PC-9 (cell line): ENCODE measurements at regions not wholly inside any gene's neighbourhood (a gene's known extent, or its start where the extent isn't known, plus 50 kb on each side); places are given as distances from the start of the nearest gene placed in this dataset.
A peak's percentile ranks its signal among the peaks of the same experiment; 100 is the strongest.

Source experiments
- BruUV-seq: library from RNA; stranded (reverse); fragments of 400-500 nt; replicated peaks from 2 replicates; lab custom pipeline; 2021; lab: Mats Ljungman, UMichigan
- CTCF ChIA-PET: fragments of 300-600 bp; sonication (Branson Sonifier 250); formaldehyde crosslinking; loops from one replicate; lab custom pipeline; 2022; ENCODE audit warnings: antibody characterized with exemption; lab: Charles Lee
- POLR2A ChIA-PET: fragments of 300-600 bp; sonication (Branson Sonifier 250); formaldehyde crosslinking; loops from one replicate; lab custom pipeline; 2022; ENCODE audit warnings: antibody characterized with exemption; ENCODE audit not compliant: unreplicated experiment; lab: Charles Lee
- DNase-seq, 2 experiments: peaks; one replicate each; pipeline versions ENCODE4 v3.0.0 to v3.0.0-alpha.2; 2015 to 2022; ENCODE audit warnings: mixed read lengths in 1 of 2
- H2AFZ ChIP-seq: fragments of 200-600 bp; sonication (generic); 2 replicates; pipeline ENCODE4 v1.8.1; 2017; ENCODE audit warnings: antibody characterized with exemption
- H3F3A ChIP-seq: fragments of 200-600 bp; sonication (generic); 2 replicates; pipeline ENCODE4 v1.8.1; 2017; ENCODE audit warnings: antibody characterized with exemption, mild to moderate bottlenecking, low read depth; ENCODE audit not compliant: insufficient read depth
- H3K27ac ChIP-seq: fragments of 200-600 bp; sonication (generic); 2 replicates; pipeline ENCODE4 v1.6.1; 2016; ENCODE audit warnings: mixed run types
- H3K27me3 ChIP-seq: fragments of 200-600 bp; sonication (generic); 2 replicates; pipeline ENCODE4 v1.6.1; 2016; ENCODE audit warnings: low read depth, mixed run types; ENCODE audit not compliant: insufficient read depth
- H3K36me3 ChIP-seq: fragments of 200-600 bp; sonication (generic); 2 replicates; pipeline ENCODE4 v1.6.1; 2016; ENCODE audit warnings: low read depth, mixed run types
- H3K4me1 ChIP-seq: fragments of 200-600 bp; sonication (generic); replicated peaks from 2 replicates; pipeline ENCODE4 v1.6.1; 2016; ENCODE audit warnings: mixed run types; ENCODE audit not compliant: insufficient read depth
- H3K4me2 ChIP-seq: fragments of 200-600 bp; sonication (generic); 2 replicates; pipeline ENCODE4 v1.6.1; 2017; ENCODE audit warnings: mixed run types
- H3K4me3 ChIP-seq: fragments of 200-600 bp; sonication (generic); 2 replicates; pipeline ENCODE4 v1.6.1; 2016; ENCODE audit warnings: mixed run types
- H3K79me2 ChIP-seq: fragments of 200-600 bp; sonication (generic); 2 replicates; pipeline ENCODE4 v1.6.1; 2017; ENCODE audit warnings: low read depth, mixed run types
- H3K9me2 ChIP-seq: fragments of 200-600 bp; sonication (generic); 2 replicates; pipeline ENCODE4 v1.8.1; 2017; ENCODE audit warnings: mild to moderate bottlenecking; ENCODE audit not compliant: insufficient read depth
- H3K9me3 ChIP-seq: fragments of 200-600 bp; sonication (generic); 2 replicates; pipeline ENCODE4 v1.8.1; 2016; ENCODE audit warnings: low read depth; ENCODE audit not compliant: insufficient read depth
- H4K20me1 ChIP-seq: fragments of 200-600 bp; sonication (generic); 2 replicates; pipeline ENCODE4 v1.8.1; 2017; ENCODE audit not compliant: insufficient read depth
- EZH2 ChIP-seq: fragments of 200-600 bp; sonication (generic); IDR thresholded peaks from 2 replicates; pipeline ENCODE4 v1.8.0; 2017; ENCODE audit warnings: antibody characterized with exemption, low read depth
- intact Hi-C: fragments of 100-400 bp; cut with micrococcal nuclease; formaldehyde crosslinking; loops from one replicate; pipeline ENCODE4 v1.10.0; 2022; ENCODE audit not compliant: unreplicated experiment
- TF ChIP-seq, protein P1 (sequence below): fragments of 200-600 bp; sonication (generic); conservative IDR thresholded peaks from 2 replicates; pipeline ENCODE4 v1.6.1; 2017; ENCODE audit warnings: mixed run types, antibody characterized with exemption, mild to moderate bottlenecking, moderate library complexity

- no peaks in the 10 kb centered on the region for H3K4me1 ChIP-seq
- no peaks in the 10 kb centered on the region for H3K9me3 ChIP-seq
- H3F3A ChIP-seq, result no peaks in the 10 kb centered on the region
- no TSS peak for BruUV-seq
- no peak overlapping the region for H3K4me2 ChIP-seq
- H4K20me1 ChIP-seq, result no peaks in the 10 kb centered on the region
- no peak overlapping the region for H2AFZ ChIP-seq
- POLR2A ChIA-PET, result no interaction called here
- H3K27me3 ChIP-seq, result no peaks in the 10 kb centered on the region
- CTCF ChIA-PET, result interaction anchor here (0.6 to 0.9 kb wide), 4 partner anchors 10 to 192 kb away, joined by 3 to 4 read pairs (median 3); no protein-coding TSS in a partner anchor
- H3K4me3 ChIP-seq, result no peak overlapping the region
- no peak for TF ChIP-seq EZH2
- TF ChIP-seq, protein P1, sequence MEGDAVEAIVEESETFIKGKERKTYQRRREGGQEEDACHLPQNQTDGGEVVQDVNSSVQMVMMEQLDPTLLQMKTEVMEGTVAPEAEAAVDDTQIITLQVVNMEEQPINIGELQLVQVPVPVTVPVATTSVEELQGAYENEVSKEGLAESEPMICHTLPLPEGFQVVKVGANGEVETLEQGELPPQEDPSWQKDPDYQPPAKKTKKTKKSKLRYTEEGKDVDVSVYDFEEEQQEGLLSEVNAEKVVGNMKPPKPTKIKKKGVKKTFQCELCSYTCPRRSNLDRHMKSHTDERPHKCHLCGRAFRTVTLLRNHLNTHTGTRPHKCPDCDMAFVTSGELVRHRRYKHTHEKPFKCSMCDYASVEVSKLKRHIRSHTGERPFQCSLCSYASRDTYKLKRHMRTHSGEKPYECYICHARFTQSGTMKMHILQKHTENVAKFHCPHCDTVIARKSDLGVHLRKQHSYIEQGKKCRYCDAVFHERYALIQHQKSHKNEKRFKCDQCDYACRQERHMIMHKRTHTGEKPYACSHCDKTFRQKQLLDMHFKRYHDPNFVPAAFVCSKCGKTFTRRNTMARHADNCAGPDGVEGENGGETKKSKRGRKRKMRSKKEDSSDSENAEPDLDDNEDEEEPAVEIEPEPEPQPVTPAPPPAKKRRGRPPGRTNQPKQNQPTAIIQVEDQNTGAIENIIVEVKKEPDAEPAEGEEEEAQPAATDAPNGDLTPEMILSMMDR, result peak; percentile 82
- H3K79me2 ChIP-seq, result no peaks in the 10 kb centered on the region
- H3K27ac ChIP-seq, result no peak overlapping the region
- no peaks in the 10 kb centered on the region for H3K9me2 ChIP-seq
- intact Hi-C loops, result loop anchor here (1.0 to 5.0 kb wide), 2 partner anchors 190 to 609 kb away; partner anchors contain the start of gene SH3RF3
- H3K36me3 ChIP-seq, result no peaks in the 10 kb centered on the region
- DNase-seq, result peak; percentile 38 to 55
Measured at GRCh38 chr2:109736177-109736827, 57.8 kb upstream of the RGPD5 start.
